Tibial artery (tissue), 4 donors: ENCODE measurements at regions not wholly inside any gene's neighbourhood (a gene's known extent, or its start where the extent isn't known, plus 50 kb on each side); places are given as distances from the start of the nearest gene placed in this dataset.

ENCODE experiments used
- DNase-seq, 2 donors: peaks; one replicate each; pipeline ENCODE4 v3.0.0-alpha.2; 2019
- H3K27ac ChIP-seq, 2 donors: fragments of 200-600 bp; sonication (generic) in 1 of 2; 1 replicate in 1 of 2; 2 replicates in 1 of 2; pipeline ENCODE4 v1.5.1; 2018 to 2019; ENCODE audit warnings: mild to moderate bottlenecking in 1 of 2
- H3K27me3 ChIP-seq, 2 donors: fragments of 200-600 bp; sonication (generic) in 1 of 2; one replicate each; pipeline versions ENCODE4 v1.5.1 to v1.6.0; 2016 to 2019
- H3K36me3 ChIP-seq, 3 donors: fragments of 200-600 bp; sonication (generic) in 2 of 3; one replicate each; pipeline ENCODE4 v1.5.1; 2016 to 2019; ENCODE audit warnings: mild to moderate bottlenecking in 2 of 3
- H3K4me1 ChIP-seq, 4 donors: fragments of 200-600 bp; sonication (generic) in 2 of 4; 1 replicate in 3 of 4; 2 replicates in 1 of 4; pipeline ENCODE4 v1.5.1; 2016 to 2019
- H3K4me3 ChIP-seq, 2 donors: fragments of 200-600 bp; sonication (generic) in 1 of 2; 1 replicate in 1 of 2; 2 replicates in 1 of 2; pipeline ENCODE4 v1.5.1; 2018 to 2019; ENCODE audit warnings: mild to moderate bottlenecking in 2 of 2
- H3K9me3 ChIP-seq, 3 donors: fragments of 200-600 bp; sonication (generic) in 1 of 3; one replicate each; pipeline ENCODE4 v1.5.1; 2016 to 2019
- CTCF ChIP-seq, 2 experiments: fragments of 200-600 bp in 1 of 2; fragments of 450-650 bp in 1 of 2; IDR thresholded peaks; one replicate each; pipeline ENCODE4 v1.5.1; 2017 to 2019; ENCODE audit warnings: antibody characterized with exemption in 2 of 2, mild to moderate bottlenecking in 1 of 2, moderate library complexity in 1 of 2
- intact Hi-C: fragments of 100-400 bp; cut with DNase I; formaldehyde crosslinking; loops from one replicate; pipeline ENCODE4 v1.15.0; 2023; ENCODE audit warnings: low total_unique reads

GRCh38 chr2:16246911-16247310 is 306.6 kb downstream of the MYCN start:
- no peak overlapping the region for H3K27ac ChIP-seq
- no peak for DNase-seq

GRCh38 chr2:16246281-16246850 is 306.0 kb downstream of the MYCN start:
- intact Hi-C loops, result no loop called here
- Histone ChIP-seq H3K4me3 (no peak overlapping the region), H3K27ac (no peak overlapping the region), H3K4me1 (no peaks in the 10 kb centered on the region), H3K27me3 (peaks cover 0 to 15% of the 10 kb centered on the region in 2 donors), H3K36me3 (no peaks in the 10 kb centered on the region), H3K9me3 (no peaks in the 10 kb centered on the region)
- DNase-seq, result no peak
- TF ChIP-seq CTCF (IDR thresholded peaks at IDR 0.05), result no peak

More at GRCh38 chr2:16246911-16247310, 306.6 kb downstream of the MYCN start:
- Histone ChIP-seq H3K36me3 (no peaks in the 10 kb centered on the region), H3K4me1 (no peaks in the 10 kb centered on the region), H3K4me3 (no peak overlapping the region), H3K9me3 (no peaks in the 10 kb centered on the region), H3K27me3 (peaks cover 0 to 15% of the 10 kb centered on the region in 2 donors)
- no peak for TF ChIP-seq CTCF (IDR thresholded peaks at IDR 0.05)
- intact Hi-C loops, result no loop called here

GRCh38 chr2:16245481-16246054 is 305.2 kb downstream of the MYCN start:
- Histone ChIP-seq H3K27ac (no peak overlapping the region), H3K4me3 (no peak overlapping the region), H3K27me3 (peaks cover 0 to 15% of the 10 kb centered on the region in 2 donors), H3K36me3 (no peaks in the 10 kb centered on the region), H3K9me3 (no peaks in the 10 kb centered on the region), H3K4me1 (no peaks in the 10 kb centered on the region)
- DNase-seq, result no peak
- TF ChIP-seq CTCF (IDR thresholded peaks at IDR 0.05), result no peak
- intact Hi-C loops, result no loop called here

GRCh38 chr2:16244966-16245320 is 304.6 kb downstream of the MYCN start:
- H3K27ac ChIP-seq, result no peak overlapping the region
- DNase-seq, result no peak
- H3K27me3 ChIP-seq, result peaks cover 0 to 10% of the 10 kb centered on the region in 2 donors
- H3K36me3 ChIP-seq, result no peaks in the 10 kb centered on the region
- intact Hi-C loops, result no loop called here
- H3K4me3 ChIP-seq, result no peak overlapping the region
- H3K9me3 ChIP-seq, result no peaks in the 10 kb centered on the region
- H3K4me1 ChIP-seq, result no peaks in the 10 kb centered on the region
- TF ChIP-seq CTCF (IDR thresholded peaks at IDR 0.05), result no peak

- H3K4me3 ChIP-seq, result no peak overlapping the region
- no peaks in the 10 kb centered on the region for H3K36me3 ChIP-seq
- no peak for TF ChIP-seq CTCF (IDR thresholded peaks at IDR 0.05)
- H3K9me3 ChIP-seq, result no peaks in the 10 kb centered on the region
- intact Hi-C loops, result no loop called here
- H3K4me1 ChIP-seq, result no peaks in the 10 kb centered on the region
- H3K27me3 ChIP-seq, result peaks cover 0 to 4% of the 10 kb centered on the region in 2 donors
- DNase-seq, result no peak
- no peak overlapping the region for H3K27ac ChIP-seq
These were observed 304.0 kb downstream of the MYCN start for GRCh38 chr2:16244153-16244965.
